Lung microvascular endothelial cell (primary cell): ENCODE measurements at regions not wholly inside any gene's neighbourhood (a gene's known extent, or its start where the extent isn't known, plus 50 kb on each side); places are given as distances from the start of the nearest gene placed in this dataset.

Experiments
- DNase-seq, 2 donors: peaks; one replicate each; pipeline versions ENCODE4 v3.0.0 to v3.0.0-alpha.2; 2010; ENCODE audit warnings: low read depth in 2 of 2

- DNase-seq = no peak
Measured at GRCh38 chr12:107225635-107226034, 132.3 kb upstream of the CRY1 start.

DNA sequence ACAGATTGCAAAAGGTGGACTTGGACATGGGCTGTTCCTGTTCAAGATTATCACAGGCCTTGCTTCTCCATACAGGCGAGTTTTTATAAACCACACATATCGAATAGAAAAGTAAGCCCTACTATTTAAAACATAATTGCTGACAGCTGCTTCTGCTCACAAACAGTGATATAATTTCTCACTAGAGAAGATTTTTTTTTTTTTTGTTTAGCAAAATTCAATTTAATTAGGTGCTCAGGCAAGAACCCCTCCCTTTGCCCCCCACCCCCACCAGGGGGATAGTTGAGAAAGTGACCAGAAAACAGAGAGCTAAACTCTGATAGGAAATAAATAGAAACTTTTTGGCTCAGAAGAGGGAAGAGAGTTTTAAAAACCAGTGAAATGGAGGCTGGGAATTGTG is 132.8 kb upstream of the CRY1 start:
- DNase-seq = no peak

GRCh38 chr12:107228076-107228475 is 134.7 kb upstream of the CRY1 start:
- no peak for DNase-seq

DNA sequence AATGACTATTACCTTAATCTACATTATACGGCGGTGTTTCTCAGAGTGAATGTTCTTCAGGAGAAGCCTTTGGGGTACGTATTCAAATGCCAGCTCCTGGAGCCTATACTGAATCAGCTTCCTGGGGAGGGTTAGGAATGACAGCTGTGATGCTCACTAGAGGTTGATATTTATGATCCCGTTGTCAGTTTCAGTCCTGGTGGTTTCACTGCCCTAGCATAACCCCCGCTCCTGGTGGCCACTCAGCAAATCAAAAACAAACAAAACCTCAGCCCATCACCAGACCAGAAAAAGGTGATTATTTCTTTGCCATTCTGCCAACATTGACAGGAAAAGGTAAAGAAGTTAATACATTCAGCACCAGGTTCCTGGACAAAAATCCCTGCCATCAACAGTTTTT is 136.5 kb upstream of the CRY1 start:
- no peak for DNase-seq

GRCh38 chr12:107231303-107231702 is 138.0 kb upstream of the CRY1 start:
- no peak for DNase-seq

DNA sequence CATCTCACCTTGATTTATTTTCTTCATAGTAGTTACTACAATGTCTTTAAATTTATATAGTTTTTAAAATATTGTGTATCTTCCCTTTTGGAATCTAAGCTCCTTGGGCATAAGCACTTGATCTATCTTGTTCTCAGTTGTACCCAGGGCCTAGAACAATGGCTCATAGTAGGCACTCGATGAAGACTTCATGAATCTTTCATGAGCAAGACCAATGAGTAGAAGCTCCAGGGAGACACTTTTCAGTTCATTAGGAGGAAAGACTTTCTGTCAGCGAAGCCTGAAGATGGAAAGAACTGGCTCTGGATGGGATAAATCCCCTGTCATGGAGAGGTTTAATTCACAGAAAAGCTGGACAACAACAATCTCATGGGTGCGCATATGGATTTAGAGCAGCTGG is 140.2 kb upstream of the CRY1 start:
- no peak for DNase-seq

GRCh38 chr12:107235600-107235999 is 142.3 kb upstream of the CRY1 start:
- no peak for DNase-seq

DNA sequence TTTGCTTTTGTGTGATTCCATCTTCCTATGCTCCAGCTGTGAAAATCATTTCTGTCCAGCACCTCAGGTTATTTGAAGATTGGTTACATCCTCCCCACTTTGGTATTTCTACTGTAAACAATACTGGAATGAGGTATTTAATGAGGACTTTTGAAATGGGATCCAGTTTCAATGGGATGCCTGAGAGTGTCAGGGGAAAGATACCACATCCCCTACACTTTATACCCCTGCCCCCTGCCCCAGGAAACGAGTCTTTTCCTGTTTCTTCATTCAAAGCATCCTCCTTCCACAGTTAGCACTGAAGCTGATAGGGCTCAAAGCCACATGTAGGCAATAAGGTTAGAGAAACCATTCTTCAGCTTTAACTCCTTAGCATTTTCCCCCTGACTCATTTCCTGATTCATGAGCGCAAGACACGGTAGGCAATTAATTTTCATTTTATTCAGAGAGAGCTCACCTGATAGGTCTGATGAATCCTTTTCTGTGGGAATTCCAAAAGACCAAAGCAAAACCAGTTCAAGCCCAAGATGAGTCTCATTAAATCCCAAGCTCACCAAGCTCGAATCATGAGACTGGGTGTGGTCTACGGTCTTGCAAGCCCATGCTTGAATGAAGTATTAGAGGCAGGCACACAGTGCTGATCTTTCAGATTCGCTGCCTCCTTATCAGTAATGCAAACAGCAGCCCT is 143.6 kb upstream of the CRY1 start:
- peak in 1 of 2 donors; percentile 37 for DNase-seq

DNA sequence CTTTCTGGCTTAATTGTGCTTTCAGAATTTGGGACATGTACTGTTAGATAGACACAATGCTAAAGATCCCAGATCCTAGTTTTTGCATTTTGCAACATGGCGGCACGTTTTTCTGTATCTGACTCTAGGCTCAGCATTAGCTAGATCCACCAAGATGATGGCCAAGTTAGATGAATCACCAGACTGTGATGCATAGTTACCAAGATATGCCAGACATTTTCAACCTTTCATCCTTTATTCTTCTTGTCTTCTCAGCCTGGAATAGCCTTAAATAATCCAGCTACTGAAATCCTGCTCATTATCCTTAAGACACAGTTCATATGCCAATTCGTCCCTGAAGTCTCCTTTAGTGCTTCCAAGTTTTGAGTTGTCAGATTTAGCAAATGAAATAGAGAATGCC is 144.9 kb upstream of the CRY1 start:
- DNase-seq = no peak

GRCh38 chr12:107241411-107241810 is 148.1 kb upstream of the CRY1 start:
- no peak for DNase-seq

DNA sequence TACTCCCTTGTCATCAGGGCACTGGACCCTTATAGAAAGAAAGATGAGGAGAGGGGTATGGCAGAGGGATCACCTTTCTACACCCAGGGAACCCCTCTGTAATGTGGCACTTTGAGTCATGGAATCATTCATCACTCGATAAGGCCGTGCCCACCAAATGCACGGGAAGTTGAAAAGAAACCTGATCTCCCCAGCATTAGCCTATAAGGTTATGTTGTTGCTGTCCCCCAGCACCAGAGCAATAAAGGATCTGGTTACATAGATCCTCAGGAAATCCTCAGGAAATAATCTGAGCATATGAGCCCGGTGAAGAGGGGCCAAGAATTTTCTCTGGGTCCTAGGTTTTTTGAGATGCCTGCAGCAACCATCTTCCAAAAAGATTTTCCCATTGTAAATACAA is 148.8 kb upstream of the CRY1 start:
- peak in 1 of 2 donors; percentile 14 for DNase-seq

DNA sequence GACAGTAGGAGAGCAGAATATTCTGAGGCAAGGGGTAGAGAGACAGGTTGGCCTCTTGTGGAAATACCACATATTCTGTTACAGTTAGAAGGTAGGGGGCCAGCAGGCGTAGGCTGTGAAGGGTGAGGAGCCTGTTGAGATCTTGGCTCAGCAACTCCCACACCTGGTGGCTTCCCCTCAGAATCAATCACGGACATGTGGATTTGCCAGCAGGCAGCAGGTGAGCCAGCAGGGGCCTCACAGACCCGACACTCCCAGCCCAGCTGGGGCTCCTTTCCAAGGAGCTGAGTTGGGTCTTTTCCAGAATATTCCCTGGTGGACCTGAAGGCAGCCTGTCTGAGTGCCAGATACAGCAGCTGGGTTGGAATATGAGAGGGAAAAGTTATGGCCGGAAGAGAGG is 150.0 kb upstream of the CRY1 start:
- DNase-seq = no peak

DNA sequence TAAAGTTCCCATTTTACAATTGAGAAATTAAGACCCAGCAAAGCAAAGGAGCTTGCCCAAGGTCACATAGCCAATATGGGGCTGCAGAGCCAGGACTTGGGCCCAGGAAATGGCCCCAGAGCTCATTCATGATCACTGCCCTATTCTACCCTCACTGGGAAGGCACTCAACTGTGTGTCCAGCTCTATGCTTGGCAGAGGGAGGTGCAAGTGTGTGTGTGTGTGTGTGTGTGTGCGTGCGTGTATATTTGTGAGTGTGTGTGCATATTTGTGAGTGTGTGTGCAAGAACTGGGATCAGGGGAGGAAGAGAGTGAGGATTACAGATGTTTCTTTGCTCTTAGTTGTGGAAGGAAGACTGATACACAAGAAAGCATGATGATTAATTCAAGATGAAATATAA is 151.2 kb upstream of the CRY1 start:
- DNase-seq = no peak

- DNase-seq = no peak
Measured at GRCh38 chr12:107247650-107248049, 154.3 kb upstream of the CRY1 start.

DNA sequence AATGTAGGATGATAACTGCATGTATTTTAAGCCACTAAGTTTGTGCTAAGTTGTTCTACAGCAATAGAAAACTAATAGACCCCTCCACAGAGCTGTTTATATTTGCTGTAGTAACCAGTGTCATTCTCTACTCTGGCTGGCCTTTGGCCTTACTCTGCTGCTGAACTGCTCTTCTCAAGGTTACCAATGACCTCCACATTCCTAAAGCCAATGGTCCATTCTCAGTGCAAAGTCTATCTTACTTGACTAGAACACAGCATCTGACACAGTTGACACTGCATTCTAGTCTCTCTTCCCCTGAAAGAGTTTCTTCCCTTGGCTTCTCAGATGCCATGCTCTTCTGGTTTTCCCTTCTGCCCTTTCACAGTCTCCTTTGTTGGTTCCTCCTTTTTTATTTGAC is 154.8 kb upstream of the CRY1 start:
- no peak for DNase-seq

- no peak for DNase-seq
Measured at GRCh38 chr12:107251288-107251687, 157.9 kb upstream of the CRY1 start.

GRCh38 chr12:107253361-107253760 is 160.0 kb upstream of the CRY1 start:
- no peak for DNase-seq

DNA sequence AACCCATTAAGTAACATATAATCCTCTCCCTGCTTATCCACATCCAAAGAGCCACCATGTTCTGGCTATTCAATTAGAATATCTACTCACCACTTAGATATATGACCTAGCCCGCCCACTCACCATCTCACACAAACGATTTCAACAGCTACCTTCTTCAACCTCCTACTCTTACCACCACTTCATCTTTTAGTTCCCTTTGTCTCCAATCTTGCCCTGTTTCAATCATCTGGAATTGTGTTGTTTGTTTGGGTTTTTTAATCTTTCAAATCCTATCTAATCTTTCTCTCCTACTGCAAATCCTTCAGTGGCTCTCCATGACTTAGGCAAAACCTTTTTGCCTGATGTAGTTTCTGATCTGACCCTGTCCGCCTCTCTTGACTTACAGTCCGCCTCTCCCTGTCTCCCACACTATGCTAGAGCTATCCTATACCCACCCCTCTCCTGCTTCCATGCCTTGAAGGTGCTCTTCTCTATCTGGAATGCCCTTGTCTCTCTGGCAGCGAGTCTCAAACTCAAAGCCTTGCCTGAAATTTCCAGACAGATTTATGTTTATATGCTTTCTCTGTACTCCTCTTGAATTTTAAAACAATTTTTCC is 161.0 kb upstream of the CRY1 start:
- DNase-seq = no peak

GRCh38 chr12:107258780-107259179 is 165.4 kb upstream of the CRY1 start:
- DNase-seq = no peak

DNA sequence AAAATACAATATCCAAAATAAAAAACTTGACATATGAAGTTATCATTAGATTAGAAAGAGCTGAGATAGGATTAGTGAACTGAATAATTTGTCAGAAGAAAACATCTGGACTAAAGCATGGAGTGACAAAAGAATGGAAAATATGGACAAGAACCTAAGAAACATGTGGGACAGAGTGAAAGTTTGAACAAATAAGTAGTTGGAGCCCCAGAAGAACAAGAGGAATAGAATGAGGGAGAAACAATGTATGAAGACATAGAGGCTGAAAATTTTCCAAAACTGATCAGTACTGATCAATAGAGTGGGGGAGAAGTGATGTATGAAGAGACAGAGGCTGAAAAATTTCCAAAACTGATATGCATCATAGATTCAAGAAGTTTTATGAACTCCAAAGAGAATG is 170.6 kb upstream of the CRY1 start:
- no peak for DNase-seq

- DNase-seq = peak in 1 of 2 donors; percentile 47
Measured at GRCh38 chr12:107264667-107265066, 171.3 kb upstream of the CRY1 start.

DNA sequence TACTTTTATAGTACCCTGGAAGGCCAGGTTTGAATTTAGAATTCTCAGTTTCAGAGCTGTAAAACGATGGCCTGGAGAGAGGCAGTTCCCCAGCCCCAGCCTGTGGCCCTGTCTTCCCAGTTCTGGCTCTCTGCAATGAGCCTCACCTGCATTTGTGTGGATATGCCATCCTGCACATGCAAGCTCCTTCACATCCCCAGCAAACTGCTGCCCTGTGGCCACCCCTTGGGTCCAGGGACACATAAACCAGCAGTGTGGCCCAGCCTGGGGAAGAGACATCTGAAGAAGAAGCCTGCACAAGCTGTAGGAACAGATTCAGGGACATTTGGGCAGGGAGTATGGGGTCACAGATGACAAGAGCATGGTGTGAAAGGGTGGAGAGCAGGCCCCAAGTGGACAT is 174.3 kb upstream of the CRY1 start:
- DNase-seq = no peak

- no peak for DNase-seq
Measured at GRCh38 chr12:107271523-107271922, 178.2 kb upstream of the CRY1 start.

GRCh38 chr12:107275530-107275929 is 182.2 kb upstream of the CRY1 start:
- no peak for DNase-seq
